ENCODE measurements at regions not wholly inside any gene's neighbourhood (a gene's known extent, or its start where the extent isn't known, plus 50 kb on each side); places are given as distances from the start of the nearest gene placed in this dataset.

DNA sequence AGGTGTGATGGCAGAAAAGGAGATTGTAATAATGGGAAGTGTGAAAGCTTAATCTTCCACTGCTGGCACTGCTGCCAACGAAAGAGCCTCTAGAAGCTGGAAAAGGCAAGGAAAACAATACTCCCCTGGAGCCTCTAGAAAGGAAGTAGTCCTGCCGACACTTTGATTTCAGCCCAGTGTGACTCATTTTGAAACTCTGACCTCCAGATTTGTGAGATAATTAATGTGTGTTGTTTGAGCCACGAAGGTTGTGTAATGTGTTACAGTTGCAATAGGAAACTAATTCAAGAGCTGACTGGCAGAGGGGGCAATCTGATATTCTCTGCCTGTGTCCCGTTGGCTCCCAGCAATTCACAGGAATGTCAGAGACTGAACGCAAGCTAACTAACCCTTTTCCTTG is 219.2 kb upstream of the UBE2E3 start:
- H3K4me1 ChIP-seq (ENCODE audit: control insufficient read depth, insufficient read depth, low read length): no peaks in the 10 kb centered on the region; the same call in 1 of the 2 replicates
- no peak overlapping the region; the same call in 1 of the 2 replicates for H3K27ac ChIP-seq (ENCODE audit: low read length)
- H3K4me3 ChIP-seq (ENCODE audit: low read depth in 2 of 2, low read length in 2 of 2): no peak overlapping the region
- ATAC-seq (peak; percentile 72), DNase-seq (ENCODE audit: low read depth, low spot score) (no peak)
- no TSS peak for BruUV-seq (replicated peaks)
- H3K27me3 ChIP-seq (ENCODE audit: control insufficient read depth, insufficient read depth, low read length): no peaks in the 10 kb centered on the region
- ChIA-PET POLR2A (no interaction called here), CTCF (no interaction called here)
- no peaks in the 10 kb centered on the region for H3K9me3 ChIP-seq (ENCODE audit: control insufficient read depth, insufficient read depth, low read depth, low read length)
- intact Hi-C loops (cut with micrococcal nuclease; ENCODE audit: unreplicated experiment): no loop called here
- in situ Hi-C loops (cut with HindIII; ENCODE audit: low pct_unique_long_range_greater_than_20kb, low sequenced_read_pairs): no loop called here
- no peaks in the 10 kb centered on the region for H3K36me3 ChIP-seq (ENCODE audit: control insufficient read depth, insufficient read depth, low read length)
- no peak for TF ChIP-seq REST (IDR thresholded peaks at IDR 0.05; ENCODE audit: insufficient read depth in 1 of 2, low read depth in 2 of 2, low read length in 1 of 2)
- no peak for TF ChIP-seq POLR2AphosphoS5 (IDR thresholded peaks at IDR 0.05; ENCODE audit: low read depth, low read length)
- no peak for TF ChIP-seq SIN3A (IDR thresholded peaks at IDR 0.05; ENCODE audit: borderline replicate concordance, insufficient read depth, low read depth, low read length)
- no peak for TF ChIP-seq TCF7L2 (IDR thresholded peaks at IDR 0.05; ENCODE audit: low read depth, low read length)
- TF ChIP-seq, protein P1, sequence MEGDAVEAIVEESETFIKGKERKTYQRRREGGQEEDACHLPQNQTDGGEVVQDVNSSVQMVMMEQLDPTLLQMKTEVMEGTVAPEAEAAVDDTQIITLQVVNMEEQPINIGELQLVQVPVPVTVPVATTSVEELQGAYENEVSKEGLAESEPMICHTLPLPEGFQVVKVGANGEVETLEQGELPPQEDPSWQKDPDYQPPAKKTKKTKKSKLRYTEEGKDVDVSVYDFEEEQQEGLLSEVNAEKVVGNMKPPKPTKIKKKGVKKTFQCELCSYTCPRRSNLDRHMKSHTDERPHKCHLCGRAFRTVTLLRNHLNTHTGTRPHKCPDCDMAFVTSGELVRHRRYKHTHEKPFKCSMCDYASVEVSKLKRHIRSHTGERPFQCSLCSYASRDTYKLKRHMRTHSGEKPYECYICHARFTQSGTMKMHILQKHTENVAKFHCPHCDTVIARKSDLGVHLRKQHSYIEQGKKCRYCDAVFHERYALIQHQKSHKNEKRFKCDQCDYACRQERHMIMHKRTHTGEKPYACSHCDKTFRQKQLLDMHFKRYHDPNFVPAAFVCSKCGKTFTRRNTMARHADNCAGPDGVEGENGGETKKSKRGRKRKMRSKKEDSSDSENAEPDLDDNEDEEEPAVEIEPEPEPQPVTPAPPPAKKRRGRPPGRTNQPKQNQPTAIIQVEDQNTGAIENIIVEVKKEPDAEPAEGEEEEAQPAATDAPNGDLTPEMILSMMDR (IDR thresholded peaks at IDR 0.05): no peak

DNA sequence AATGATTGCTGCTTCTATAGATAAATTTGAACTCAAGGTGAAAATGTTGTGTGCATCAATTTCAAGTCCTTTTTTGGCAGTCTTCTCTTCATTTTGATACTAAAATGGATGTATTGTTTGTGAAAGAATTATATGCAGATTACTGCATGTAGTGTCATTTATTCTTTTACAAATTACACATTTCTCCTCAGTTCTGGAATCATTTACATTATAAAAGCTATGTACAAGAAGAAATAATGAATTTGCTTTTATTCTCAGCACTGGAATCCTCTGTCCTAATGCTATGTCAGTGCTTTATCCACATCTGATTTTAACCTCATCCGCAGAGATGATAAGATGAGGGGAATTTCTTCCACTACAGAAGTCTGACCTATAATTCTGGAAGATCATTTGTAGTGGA is 220.8 kb upstream of the UBE2E3 start:
- intact Hi-C loops (cut with micrococcal nuclease; ENCODE audit: unreplicated experiment) (no loop called here), in situ Hi-C loops (cut with HindIII; ENCODE audit: low pct_unique_long_range_greater_than_20kb, low sequenced_read_pairs) (no loop called here)
- no peak for ATAC-seq
- no peaks in the 10 kb centered on the region for H3K9me3 ChIP-seq (ENCODE audit: control insufficient read depth, insufficient read depth, low read depth, low read length)
- ChIA-PET POLR2A (no interaction called here), CTCF (no interaction called here)
- H3K4me1 ChIP-seq (ENCODE audit: control insufficient read depth, insufficient read depth, low read length): no peaks in the 10 kb centered on the region; the same call in 1 of the 2 replicates
- H3K4me3 ChIP-seq (ENCODE audit: low read depth in 2 of 2, low read length in 2 of 2): no peak overlapping the region
- H3K27ac ChIP-seq (ENCODE audit: low read length): no peak overlapping the region
- no peak for DNase-seq (ENCODE audit: low read depth, low spot score)
- H3K27me3 ChIP-seq (ENCODE audit: control insufficient read depth, insufficient read depth, low read length): no peaks in the 10 kb centered on the region
- TF ChIP-seq TCF7L2 (IDR thresholded peaks at IDR 0.05; ENCODE audit: low read depth, low read length) (no peak), REST (IDR thresholded peaks at IDR 0.05; ENCODE audit: insufficient read depth in 1 of 2, low read depth in 2 of 2, low read length in 1 of 2) (no peak)
- H3K36me3 ChIP-seq (ENCODE audit: control insufficient read depth, insufficient read depth, low read length): no peaks in the 10 kb centered on the region
- BruUV-seq (replicated peaks): no TSS peak
